GM12878 (cell line): ENCODE measurements at regions not wholly inside any gene's neighbourhood (a gene's known extent, or its start where the extent isn't known, plus 50 kb on each side); places are given as distances from the start of the nearest gene placed in this dataset.

ENCODE experiments used
- ATAC-seq: fragments of 200-7000 bp; cut with Tn5 transposase; 3 replicates; pipeline ENCODE4 v1.9.1; 2020; ENCODE audit warnings: mild to moderate bottlenecking, moderate library complexity
- BruUV-seq: library from RNA; stranded (reverse); fragments of 400-500 nt; replicated peaks from 2 replicates; lab custom pipeline; 2021; lab: Mats Ljungman, UMichigan
- CTCF ChIA-PET: fragments of 300-600 bp; sonication (Branson Sonifier 250); formaldehyde crosslinking; extraction: SDS; loops from one replicate; lab custom pipeline; 2021; ENCODE audit warnings: inconsistent platforms; lab: Yijun Ruan, JAX
- POLR2A ChIA-PET: fragments of 350-600 bp; formaldehyde crosslinking; extraction: SDS; loops from one replicate; lab custom pipeline; 2021; ENCODE audit warnings: inconsistent platforms; lab: Charles Lee
- RAD21 ChIA-PET: fragments of 300-600 bp; sonication (Branson Sonifier 250); formaldehyde crosslinking; loops from one replicate; lab custom pipeline; 2023; ENCODE audit warnings: antibody characterized with exemption; ENCODE audit not compliant: unreplicated experiment; lab: Charles Lee
- SMC1A ChIA-PET: fragments of 300-600 bp; sonication (Branson Sonifier 250); formaldehyde crosslinking; loops from one replicate; lab custom pipeline; 2023; ENCODE audit not compliant: unreplicated experiment, uncharacterized antibody; lab: Charles Lee
- DNase-seq: peaks from one replicate; pipeline ENCODE4 v3.0.0-alpha.2; 2011; ENCODE audit warnings: low read depth, low spot score
- FAIRE-seq: peaks from 3 replicates; lab custom pipeline; 2011; peaks lifted over from hg19 to GRCh38; lab: Jason Lieb, UNC
- H2AFZ ChIP-seq: 2 replicates; pipeline ENCODE4 v1.6.0; 2011; ENCODE audit warnings: low read depth, low read length, control low read depth; ENCODE audit not compliant: control insufficient read depth
- H3K27ac ChIP-seq: 2 replicates; pipeline ENCODE4 v1.5.1; 2011; ENCODE audit warnings: control low read depth; ENCODE audit not compliant: control insufficient read depth, insufficient read depth
- H3K27me3 ChIP-seq, 2 experiments: replicated peaks in 1 of 2; 2 replicates each; pipeline versions ENCODE4 v1.6.0 to v1.6.1; 2011; ENCODE audit warnings: low read length in 1 of 2; ENCODE audit not compliant: control insufficient read depth in 2 of 2, insufficient read depth in 2 of 2
- H3K36me3 ChIP-seq, 2 experiments: 2 replicates each; pipeline ENCODE4 v1.5.1; 2011; ENCODE audit warnings: low read length in 1 of 2; ENCODE audit not compliant: control insufficient read depth in 2 of 2, insufficient read depth in 2 of 2
- H3K4me1 ChIP-seq: 2 replicates; pipeline ENCODE4 v1.6.1; 2011; ENCODE audit warnings: mild to moderate bottlenecking, low read length, moderate library complexity, mixed read lengths; ENCODE audit not compliant: control insufficient read depth, insufficient read depth
- H3K4me2 ChIP-seq: 2 replicates; pipeline ENCODE4 v1.6.0; 2011; ENCODE audit warnings: control low read depth; ENCODE audit not compliant: control insufficient read depth, insufficient read depth
- H3K4me3 ChIP-seq: fragments of 200-600 bp; sonication (generic); 2 replicates; pipeline ENCODE4 v1.5.1; 2016
- H3K79me2 ChIP-seq: 2 replicates; pipeline ENCODE4 v1.6.0; 2011; ENCODE audit warnings: low read length; ENCODE audit not compliant: control insufficient read depth, insufficient read depth
- H3K9ac ChIP-seq: 2 replicates; pipeline ENCODE4 v1.8.0; 2011; ENCODE audit warnings: low read length, control low read depth, mixed read lengths; ENCODE audit not compliant: control insufficient read depth, insufficient read depth
- H3K9me3 ChIP-seq: replicated peaks from 3 replicates; pipeline ENCODE4 v1.5.1; 2011; ENCODE audit warnings: mild to moderate bottlenecking, low read length; ENCODE audit not compliant: control insufficient read depth, insufficient read depth
- H4K20me1 ChIP-seq: 2 replicates; pipeline ENCODE4 v1.6.0; 2011; ENCODE audit not compliant: control insufficient read depth, insufficient read depth
- BMI1 ChIP-seq: fragments of 450-650 bp; IDR thresholded peaks from 2 replicates; pipeline ENCODE4 v1.6.1; 2016; ENCODE audit warnings: mild to moderate bottlenecking, moderate library complexity, borderline replicate concordance
- BRCA1 ChIP-seq: IDR thresholded peaks from 2 replicates; pipeline ENCODE4 v1.6.1; 2011; ENCODE audit warnings: low read depth, low read length, improper control_type of control experiment
- GABPA ChIP-seq: IDR thresholded peaks from 2 replicates; pipeline ENCODE4 v1.6.1; 2014; ENCODE audit warnings: antibody characterized with exemption, low read depth, mild to moderate bottlenecking, inconsistent platforms
- KLF5 ChIP-seq: fragments of 450-650 bp; IDR thresholded peaks from 2 replicates; pipeline ENCODE4 v1.6.1; 2014; ENCODE audit warnings: mild to moderate bottlenecking; ENCODE audit not compliant: partially characterized antibody
- MXI1 ChIP-seq: fragments of 150-350 bp; IDR thresholded peaks from 2 replicates; pipeline ENCODE4 v1.6.1; 2011; ENCODE audit warnings: low read depth, mild to moderate bottlenecking, inconsistent platforms, low read length, improper control_type of control experiment
- PBX3 ChIP-seq: IDR thresholded peaks from 2 replicates; pipeline ENCODE4 v1.6.1; 2011; ENCODE audit warnings: mild to moderate bottlenecking, low read depth, low read length, moderate library complexity; ENCODE audit not compliant: insufficient replicate concordance
- POLR2AphosphoS2 ChIP-seq: IDR thresholded peaks from 2 replicates; pipeline ENCODE4 v1.6.1; 2011; ENCODE audit warnings: low read depth, mild to moderate bottlenecking, low read length, improper control_type of control experiment, moderate library complexity
- RB1 ChIP-seq: fragments of 450-650 bp; formaldehyde crosslinking; IDR thresholded peaks from 2 replicates; pipeline ENCODE4 v1.6.1; 2017; ENCODE audit warnings: mild to moderate bottlenecking, borderline replicate concordance
- SIX5 ChIP-seq: IDR thresholded peaks from 2 replicates; pipeline ENCODE4 v1.6.1; 2011; ENCODE audit warnings: mild to moderate bottlenecking, low read depth, low read length, moderate library complexity; ENCODE audit not compliant: severe bottlenecking
- TCF7 ChIP-seq: IDR thresholded peaks from 2 replicates; pipeline ENCODE4 v1.6.1; 2014; ENCODE audit warnings: antibody characterized with exemption, borderline replicate concordance
- USF2 ChIP-seq: IDR thresholded peaks from 2 replicates; pipeline ENCODE4 v1.6.1; 2011; ENCODE audit warnings: low read depth, low read length, improper control_type of control experiment, borderline replicate concordance
- ZBTB40 ChIP-seq: fragments of 450-650 bp; IDR thresholded peaks from 2 replicates; pipeline ENCODE4 v1.6.1; 2016; ENCODE audit warnings: mild to moderate bottlenecking, moderate library complexity, borderline replicate concordance
- ZNF687 ChIP-seq: fragments of 450-650 bp; IDR thresholded peaks from 2 replicates; pipeline ENCODE4 v1.6.1; 2017; ENCODE audit warnings: mild to moderate bottlenecking, moderate library complexity
- WGBS: methylation state at CpG from one replicate; pipeline ENCODE4 v1.1.6; 2016; ENCODE audit warnings: low lambda C conversion rate; ENCODE audit not compliant: insufficient replicate concordance, insufficient coverage; ENCODE audit errors: missing lambda C conversion rate; 5-methylcytosine and 5-hydroxymethylcytosine counted together
- in situ Hi-C: fragments of 300-500 bp; cut with MboI; formaldehyde crosslinking; loops from 9 replicates; pipeline ENCODE4 v1.14.3; 2018; ENCODE audit warnings: mixed read lengths
- intact Hi-C: fragments of 100-400 bp; cut with micrococcal nuclease; formaldehyde crosslinking; loops from one replicate; pipeline ENCODE4 v1.14.2; 2022; ENCODE audit not compliant: unreplicated experiment

GRCh38 chr14:62470935-62471334 is 574.3 kb downstream of the KCNH5 start (continued):
- TF ChIP-seq ZBTB40 (no peak), BRCA1 (no peak), MXI1 (no peak), KLF5 (no peak)

- ChIA-PET POLR2A (no interaction called here), SMC1A (no interaction called here), CTCF (no interaction called here), RAD21 (no interaction called here)
- Histone ChIP-seq H2AFZ (no peak overlapping the region), H3K9me3 (no peaks in the 10 kb centered on the region; the same call in 2 of the 3 replicates), H3K27me3 (no peaks in the 10 kb centered on the region), H3K4me2 (no peak overlapping the region), H3K79me2 (no peaks in the 10 kb centered on the region), H3K4me3 (no peak overlapping the region), H3K36me3 (no peaks in the 10 kb centered on the region), H4K20me1 (no peaks in the 10 kb centered on the region), H3K27ac (no peak overlapping the region), H3K4me1 (no peaks in the 10 kb centered on the region), H3K9ac (no peak overlapping the region)
- WGBS = 0% methylated on average over 1 of the region's 1 CpG
- in situ Hi-C loops = no loop called here
- ATAC-seq (no peak), DNase-seq (no peak), FAIRE-seq (no peak)
- BruUV-seq = no TSS peak
- intact Hi-C loops = no loop called here
- TF ChIP-seq USF2 (no peak), SIX5 (no peak), RB1 (no peak), GABPA (no peak), BMI1 (no peak), PBX3 (no peak), TCF7 (no peak), ZNF687 (no peak), POLR2AphosphoS2 (no peak)
These were observed 554.1 kb downstream of the KCNH5 start for GRCh38 chr14:62491146-62491545.
